ENCODE measurements at regions not wholly inside any gene's neighbourhood (a gene's known extent, or its start where the extent isn't known, plus 50 kb on each side); places are given as distances from the start of the nearest gene placed in this dataset.

DNA sequence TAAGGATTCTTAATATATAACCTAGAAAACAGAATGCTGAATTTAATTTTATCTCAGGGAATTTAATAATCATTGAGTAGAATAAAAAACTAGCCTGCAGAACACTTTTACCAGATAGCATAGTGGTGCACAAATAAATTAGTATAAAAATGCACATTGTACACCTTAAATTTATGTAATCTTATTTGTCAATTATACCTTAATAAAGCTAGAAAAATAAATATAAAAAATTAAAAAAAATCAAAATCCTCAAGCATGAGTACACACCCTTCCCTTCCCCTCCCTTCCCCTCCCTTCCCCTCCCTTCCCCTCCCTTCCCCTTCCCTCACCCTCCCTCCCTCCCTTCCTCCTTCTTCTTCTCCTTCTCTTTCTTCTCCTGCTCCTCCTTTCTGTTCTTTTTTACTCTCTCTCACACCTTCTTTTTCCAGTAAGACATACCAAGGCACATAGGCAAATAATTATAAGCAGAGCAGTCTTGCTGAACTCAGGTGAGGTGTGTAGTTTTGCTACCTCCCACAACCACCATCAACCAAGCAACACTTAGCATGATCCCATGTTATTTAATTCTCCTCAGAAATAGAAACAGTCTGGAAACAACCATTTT is 1395.0 kb downstream of the ZPLD1 start:
- POLR2A ChIA-PET = no interaction called here
- TF ChIP-seq, protein P1, sequence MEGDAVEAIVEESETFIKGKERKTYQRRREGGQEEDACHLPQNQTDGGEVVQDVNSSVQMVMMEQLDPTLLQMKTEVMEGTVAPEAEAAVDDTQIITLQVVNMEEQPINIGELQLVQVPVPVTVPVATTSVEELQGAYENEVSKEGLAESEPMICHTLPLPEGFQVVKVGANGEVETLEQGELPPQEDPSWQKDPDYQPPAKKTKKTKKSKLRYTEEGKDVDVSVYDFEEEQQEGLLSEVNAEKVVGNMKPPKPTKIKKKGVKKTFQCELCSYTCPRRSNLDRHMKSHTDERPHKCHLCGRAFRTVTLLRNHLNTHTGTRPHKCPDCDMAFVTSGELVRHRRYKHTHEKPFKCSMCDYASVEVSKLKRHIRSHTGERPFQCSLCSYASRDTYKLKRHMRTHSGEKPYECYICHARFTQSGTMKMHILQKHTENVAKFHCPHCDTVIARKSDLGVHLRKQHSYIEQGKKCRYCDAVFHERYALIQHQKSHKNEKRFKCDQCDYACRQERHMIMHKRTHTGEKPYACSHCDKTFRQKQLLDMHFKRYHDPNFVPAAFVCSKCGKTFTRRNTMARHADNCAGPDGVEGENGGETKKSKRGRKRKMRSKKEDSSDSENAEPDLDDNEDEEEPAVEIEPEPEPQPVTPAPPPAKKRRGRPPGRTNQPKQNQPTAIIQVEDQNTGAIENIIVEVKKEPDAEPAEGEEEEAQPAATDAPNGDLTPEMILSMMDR (IDR thresholded peaks at IDR 0.05; ENCODE audit: control extremely low read depth, extremely low read depth, low read depth, missing control alignments) = no peak
- DNase-seq (ENCODE audit: extremely low spot score) = no peak
- CTCF ChIA-PET = interaction anchor here (1.0 kb wide), 1 partner anchor 14 kb away, joined by 3 read pairs; no protein-coding TSS in a partner anchor

DNA sequence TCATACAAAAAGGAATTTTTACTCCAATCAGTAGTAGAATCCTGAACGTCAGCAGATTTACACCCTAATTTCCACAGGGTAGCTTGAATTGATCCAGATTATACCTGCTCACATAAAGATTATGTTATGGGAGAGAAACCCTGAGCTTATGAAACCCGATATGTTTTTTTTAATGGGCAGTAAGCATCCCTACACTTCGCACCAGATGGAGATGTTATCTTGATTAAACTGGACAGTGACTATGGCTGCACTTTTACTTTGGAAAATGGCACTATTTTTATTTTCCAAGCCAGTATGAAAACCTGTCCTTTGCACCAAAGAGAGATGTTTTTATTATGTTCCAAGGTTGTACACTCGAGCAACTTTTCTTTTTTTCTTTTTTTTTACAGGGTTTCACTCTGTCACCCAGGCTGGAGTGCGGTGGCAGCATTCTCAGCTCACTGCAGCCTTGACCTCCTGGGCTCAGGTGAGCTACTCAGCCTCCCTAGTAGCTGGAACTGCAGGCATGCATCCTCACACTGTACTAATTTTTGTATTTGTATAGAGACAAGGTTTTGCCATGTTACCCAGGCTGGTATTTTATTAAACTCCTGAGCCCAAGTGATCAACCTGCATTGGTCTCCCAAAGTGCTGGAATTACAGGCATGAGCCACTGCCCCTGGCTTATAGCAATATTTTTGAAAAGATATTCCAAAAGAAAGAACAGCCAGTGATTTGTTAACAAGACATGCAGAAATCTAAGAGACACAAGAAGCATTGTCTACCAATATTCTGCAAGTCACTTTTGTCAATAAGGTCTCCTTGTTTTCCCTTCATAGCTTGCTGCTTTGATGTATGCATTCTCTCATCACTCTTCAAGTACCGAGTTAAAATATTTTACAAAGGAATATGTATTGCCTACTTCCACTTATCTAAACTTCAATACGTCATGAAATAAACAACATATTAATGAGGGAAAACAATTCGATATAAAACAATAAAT is 1412.6 kb downstream of the ZPLD1 start:
- TF ChIP-seq, protein P1 (IDR thresholded peaks at IDR 0.05; ENCODE audit: control extremely low read depth, extremely low read depth, low read depth, missing control alignments) = no peak
- ChIA-PET POLR2A (no interaction called here), CTCF (interaction anchor here (0.6 to 0.7 kb wide), 2 partner anchors 10 to 1089 kb away, joined by 3 read pairs; no protein-coding TSS in a partner anchor)

DNA sequence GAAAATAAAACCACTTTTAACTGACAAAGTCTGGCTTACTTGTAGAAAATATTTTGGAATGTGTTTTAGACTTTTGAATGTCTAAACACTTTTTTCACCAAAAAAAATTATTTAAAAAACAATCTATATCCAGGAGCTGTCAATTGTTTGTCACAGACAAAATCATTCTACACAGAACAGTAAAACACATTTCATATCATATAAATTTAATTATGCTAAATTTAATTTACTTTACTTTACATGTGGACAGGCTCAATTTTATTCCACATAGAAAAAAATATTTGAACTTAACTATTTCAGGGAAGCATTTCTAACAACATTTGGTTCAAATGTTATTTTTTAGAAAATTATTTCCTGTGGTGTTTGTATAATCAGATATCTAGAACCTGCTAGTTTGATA is 1417.0 kb downstream of the ZPLD1 start:
- ChIA-PET CTCF (no interaction called here), POLR2A (no interaction called here)
- TF ChIP-seq, protein P1 (IDR thresholded peaks at IDR 0.05; ENCODE audit: control extremely low read depth, extremely low read depth, low read depth, missing control alignments) = no peak
- no peak for DNase-seq (ENCODE audit: extremely low spot score)

More for the DNA sequence above, 1412.6 kb downstream of the ZPLD1 start:
- DNase-seq (ENCODE audit: extremely low spot score) = no peak

DNA sequence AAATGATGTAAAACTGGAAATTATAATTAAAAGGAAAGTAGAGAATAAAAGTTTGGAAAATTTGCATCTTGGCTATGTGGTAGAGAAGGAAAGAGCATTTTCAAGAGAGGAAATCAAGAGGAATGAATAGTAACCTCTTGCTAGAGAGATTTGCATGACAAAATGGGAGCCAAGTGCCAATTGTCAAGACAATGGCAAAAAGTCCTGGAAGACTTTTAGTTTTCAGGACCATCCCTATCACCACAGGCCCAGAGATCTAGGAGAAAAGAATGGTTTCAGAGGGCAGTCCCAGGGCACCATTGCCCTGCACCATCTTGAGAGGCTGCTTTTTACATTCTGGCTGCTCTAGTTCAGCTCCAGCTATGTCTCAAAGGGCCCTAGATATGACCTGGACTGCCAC is 1427.6 kb downstream of the ZPLD1 start:
- TF ChIP-seq, protein P1 (IDR thresholded peaks at IDR 0.05; ENCODE audit: control extremely low read depth, extremely low read depth, low read depth, missing control alignments) = no peak
- ChIA-PET CTCF (no interaction called here), POLR2A (no interaction called here)
- no peak for DNase-seq (ENCODE audit: extremely low spot score)

DNA sequence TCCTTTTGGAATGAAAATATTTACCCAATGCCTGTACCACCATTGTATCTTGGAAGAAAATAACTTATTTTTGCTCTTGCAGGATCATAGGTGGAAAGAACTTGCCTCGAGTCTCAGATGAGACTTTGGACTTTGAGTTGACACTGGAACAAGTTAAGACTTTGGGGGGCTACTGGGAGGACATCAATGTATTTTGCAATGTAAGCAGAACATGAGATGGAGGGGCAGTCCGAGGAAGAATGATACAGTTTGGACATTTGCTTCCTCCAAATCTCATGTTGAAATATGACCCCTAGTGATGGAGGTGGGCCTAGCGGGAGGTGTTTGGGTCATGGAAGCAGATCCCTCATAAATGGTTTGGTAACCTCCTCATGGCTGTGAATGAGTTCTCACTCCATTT is 1428.6 kb downstream of the ZPLD1 start:
- ChIA-PET CTCF (no interaction called here), POLR2A (no interaction called here)
- DNase-seq (ENCODE audit: extremely low spot score) = no peak
- TF ChIP-seq, protein P1 (IDR thresholded peaks at IDR 0.05; ENCODE audit: control extremely low read depth, extremely low read depth, low read depth, missing control alignments) = no peak

DNA sequence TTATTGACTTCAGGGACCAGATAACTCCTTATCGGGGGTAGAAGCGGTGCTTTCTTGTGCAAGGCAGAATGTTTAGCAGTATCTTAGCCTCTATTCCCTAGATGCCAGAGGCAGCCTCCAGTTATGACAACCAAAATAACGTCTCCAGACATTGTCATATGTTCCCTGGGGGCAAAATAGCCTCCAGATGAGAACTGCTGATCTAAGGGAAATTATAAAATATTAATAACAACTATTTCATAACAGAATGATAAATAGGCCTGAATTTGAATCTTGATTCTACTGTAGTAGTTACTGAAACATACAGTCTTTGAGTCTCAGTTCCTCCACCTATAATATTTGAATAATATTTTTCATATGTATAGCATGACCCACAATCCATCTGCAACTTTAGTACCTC is 1431.3 kb downstream of the ZPLD1 start:
- CTCF ChIA-PET = no interaction called here
- DNase-seq (ENCODE audit: extremely low spot score) = no peak
- POLR2A ChIA-PET = no interaction called here
- TF ChIP-seq, protein P1 (IDR thresholded peaks at IDR 0.05; ENCODE audit: control extremely low read depth, extremely low read depth, low read depth, missing control alignments) = no peak

All from GM10248 (cell line).